PC-9 (cell line): ENCODE measurements at regions not wholly inside any gene's neighbourhood (a gene's known extent, or its start where the extent isn't known, plus 50 kb on each side); places are given as distances from the start of the nearest gene placed in this dataset.

ENCODE experiments used
- BruUV-seq: library from RNA; stranded (reverse); fragments of 400-500 nt; replicated peaks from 2 replicates; lab custom pipeline; 2021; lab: Mats Ljungman, UMichigan
- CTCF ChIA-PET: fragments of 300-600 bp; sonication (Branson Sonifier 250); formaldehyde crosslinking; loops from one replicate; lab custom pipeline; 2022; ENCODE audit warnings: antibody characterized with exemption; lab: Charles Lee
- POLR2A ChIA-PET: fragments of 300-600 bp; sonication (Branson Sonifier 250); formaldehyde crosslinking; loops from one replicate; lab custom pipeline; 2022; ENCODE audit warnings: antibody characterized with exemption; ENCODE audit not compliant: unreplicated experiment; lab: Charles Lee
- DNase-seq, 2 experiments: peaks; one replicate each; pipeline versions ENCODE4 v3.0.0 to v3.0.0-alpha.2; 2015 to 2022; ENCODE audit warnings: mixed read lengths in 1 of 2
- H2AFZ ChIP-seq: fragments of 200-600 bp; sonication (generic); 2 replicates; pipeline ENCODE4 v1.8.1; 2017; ENCODE audit warnings: antibody characterized with exemption
- H3F3A ChIP-seq: fragments of 200-600 bp; sonication (generic); 2 replicates; pipeline ENCODE4 v1.8.1; 2017; ENCODE audit warnings: antibody characterized with exemption, mild to moderate bottlenecking, low read depth; ENCODE audit not compliant: insufficient read depth
- H3K27ac ChIP-seq: fragments of 200-600 bp; sonication (generic); 2 replicates; pipeline ENCODE4 v1.6.1; 2016; ENCODE audit warnings: mixed run types
- H3K27me3 ChIP-seq: fragments of 200-600 bp; sonication (generic); 2 replicates; pipeline ENCODE4 v1.6.1; 2016; ENCODE audit warnings: low read depth, mixed run types; ENCODE audit not compliant: insufficient read depth
- H3K36me3 ChIP-seq: fragments of 200-600 bp; sonication (generic); 2 replicates; pipeline ENCODE4 v1.6.1; 2016; ENCODE audit warnings: low read depth, mixed run types
- H3K4me1 ChIP-seq: fragments of 200-600 bp; sonication (generic); replicated peaks from 2 replicates; pipeline ENCODE4 v1.6.1; 2016; ENCODE audit warnings: mixed run types; ENCODE audit not compliant: insufficient read depth
- H3K4me2 ChIP-seq: fragments of 200-600 bp; sonication (generic); 2 replicates; pipeline ENCODE4 v1.6.1; 2017; ENCODE audit warnings: mixed run types
- H3K4me3 ChIP-seq: fragments of 200-600 bp; sonication (generic); 2 replicates; pipeline ENCODE4 v1.6.1; 2016; ENCODE audit warnings: mixed run types
- H3K79me2 ChIP-seq: fragments of 200-600 bp; sonication (generic); 2 replicates; pipeline ENCODE4 v1.6.1; 2017; ENCODE audit warnings: low read depth, mixed run types
- H3K9me2 ChIP-seq: fragments of 200-600 bp; sonication (generic); 2 replicates; pipeline ENCODE4 v1.8.1; 2017; ENCODE audit warnings: mild to moderate bottlenecking; ENCODE audit not compliant: insufficient read depth
- H3K9me3 ChIP-seq: fragments of 200-600 bp; sonication (generic); 2 replicates; pipeline ENCODE4 v1.8.1; 2016; ENCODE audit warnings: low read depth; ENCODE audit not compliant: insufficient read depth
- H4K20me1 ChIP-seq: fragments of 200-600 bp; sonication (generic); 2 replicates; pipeline ENCODE4 v1.8.1; 2017; ENCODE audit not compliant: insufficient read depth
- EZH2 ChIP-seq: fragments of 200-600 bp; sonication (generic); IDR thresholded peaks from 2 replicates; pipeline ENCODE4 v1.8.0; 2017; ENCODE audit warnings: antibody characterized with exemption, low read depth
- intact Hi-C: fragments of 100-400 bp; cut with micrococcal nuclease; formaldehyde crosslinking; loops from one replicate; pipeline ENCODE4 v1.10.0; 2022; ENCODE audit not compliant: unreplicated experiment
- TF ChIP-seq, protein P1 (sequence below): fragments of 200-600 bp; sonication (generic); conservative IDR thresholded peaks from 2 replicates; pipeline ENCODE4 v1.6.1; 2017; ENCODE audit warnings: mixed run types, antibody characterized with exemption, mild to moderate bottlenecking, moderate library complexity

DNA sequence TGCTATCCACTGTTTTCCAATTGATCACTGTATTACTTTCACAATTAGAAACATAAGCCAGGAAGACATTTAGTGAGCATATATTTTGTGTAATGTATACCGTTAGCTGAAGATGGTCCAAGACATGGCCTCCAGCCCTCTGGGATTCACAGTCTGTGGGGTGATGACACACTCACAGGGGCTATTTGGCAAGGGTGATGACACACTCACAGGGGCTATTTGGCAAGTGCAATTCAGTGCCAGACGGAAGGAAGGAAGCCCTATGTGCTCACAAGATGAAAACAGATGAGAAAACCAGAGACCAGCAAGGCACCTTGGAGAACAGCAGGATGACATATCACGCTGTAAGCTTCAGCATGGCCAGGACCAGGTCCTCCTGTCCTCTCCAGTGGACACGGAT lies 183.7 kb downstream of the MBOAT1 start:
- Histone ChIP-seq H3K4me2 (no peak overlapping the region), H3K9me3 (no peaks in the 10 kb centered on the region), H3K36me3 (no peaks in the 10 kb centered on the region), H3F3A (no peaks in the 10 kb centered on the region), H3K4me3 (no peak overlapping the region), H4K20me1 (no peaks in the 10 kb centered on the region), H3K27me3 (0 out of 2 replicates have a peak, but pooled peaks cover 5% of the 10 kb centered on the region), H3K79me2 (no peaks in the 10 kb centered on the region), H2AFZ (no peak overlapping the region), H3K9me2 (no peaks in the 10 kb centered on the region), H3K4me1 (no peaks in the 10 kb centered on the region), H3K27ac (no peak overlapping the region)
- CTCF ChIA-PET, result no interaction called here
- BruUV-seq, result no TSS peak
- no peak for TF ChIP-seq EZH2
- TF ChIP-seq, protein P1, sequence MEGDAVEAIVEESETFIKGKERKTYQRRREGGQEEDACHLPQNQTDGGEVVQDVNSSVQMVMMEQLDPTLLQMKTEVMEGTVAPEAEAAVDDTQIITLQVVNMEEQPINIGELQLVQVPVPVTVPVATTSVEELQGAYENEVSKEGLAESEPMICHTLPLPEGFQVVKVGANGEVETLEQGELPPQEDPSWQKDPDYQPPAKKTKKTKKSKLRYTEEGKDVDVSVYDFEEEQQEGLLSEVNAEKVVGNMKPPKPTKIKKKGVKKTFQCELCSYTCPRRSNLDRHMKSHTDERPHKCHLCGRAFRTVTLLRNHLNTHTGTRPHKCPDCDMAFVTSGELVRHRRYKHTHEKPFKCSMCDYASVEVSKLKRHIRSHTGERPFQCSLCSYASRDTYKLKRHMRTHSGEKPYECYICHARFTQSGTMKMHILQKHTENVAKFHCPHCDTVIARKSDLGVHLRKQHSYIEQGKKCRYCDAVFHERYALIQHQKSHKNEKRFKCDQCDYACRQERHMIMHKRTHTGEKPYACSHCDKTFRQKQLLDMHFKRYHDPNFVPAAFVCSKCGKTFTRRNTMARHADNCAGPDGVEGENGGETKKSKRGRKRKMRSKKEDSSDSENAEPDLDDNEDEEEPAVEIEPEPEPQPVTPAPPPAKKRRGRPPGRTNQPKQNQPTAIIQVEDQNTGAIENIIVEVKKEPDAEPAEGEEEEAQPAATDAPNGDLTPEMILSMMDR, result no peak
- DNase-seq, result no peak
- POLR2A ChIA-PET, result no interaction called here
- intact Hi-C loops, result no loop called here

DNA sequence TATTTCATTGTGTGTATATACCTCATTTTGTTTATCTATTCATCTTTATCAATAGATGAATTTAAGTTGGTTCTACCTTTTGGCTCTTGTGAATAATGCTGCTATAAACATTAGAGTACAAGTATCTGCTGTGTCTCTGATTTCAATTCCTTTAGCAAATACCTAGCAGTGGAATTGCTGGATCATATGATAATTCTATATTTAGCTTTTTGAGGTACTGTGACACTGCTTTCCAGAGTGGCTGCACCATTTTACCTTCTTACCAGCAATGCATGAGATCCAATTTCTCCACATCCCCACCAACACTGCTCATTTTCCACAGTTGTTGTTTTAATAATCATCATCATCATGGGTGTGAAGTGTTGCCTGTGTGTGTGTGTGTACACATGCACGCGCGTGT lies 182.3 kb downstream of the MBOAT1 start:
- Histone ChIP-seq H3K27me3 (0 out of 2 replicates have a peak, but pooled peaks cover 2% of the 10 kb centered on the region), H2AFZ (no peak overlapping the region), H3K9me3 (no peaks in the 10 kb centered on the region), H3K27ac (no peak overlapping the region), H3K36me3 (no peaks in the 10 kb centered on the region), H3F3A (no peaks in the 10 kb centered on the region), H4K20me1 (no peaks in the 10 kb centered on the region), H3K4me3 (no peak overlapping the region), H3K79me2 (no peaks in the 10 kb centered on the region), H3K4me1 (no peaks in the 10 kb centered on the region), H3K9me2 (no peaks in the 10 kb centered on the region), H3K4me2 (no peak overlapping the region)
- no peak for DNase-seq
- TF ChIP-seq, protein P1, result no peak
- TF ChIP-seq EZH2, result no peak
- ChIA-PET POLR2A (no interaction called here), CTCF (no interaction called here)
- no TSS peak for BruUV-seq
- intact Hi-C loops, result no loop called here

DNA sequence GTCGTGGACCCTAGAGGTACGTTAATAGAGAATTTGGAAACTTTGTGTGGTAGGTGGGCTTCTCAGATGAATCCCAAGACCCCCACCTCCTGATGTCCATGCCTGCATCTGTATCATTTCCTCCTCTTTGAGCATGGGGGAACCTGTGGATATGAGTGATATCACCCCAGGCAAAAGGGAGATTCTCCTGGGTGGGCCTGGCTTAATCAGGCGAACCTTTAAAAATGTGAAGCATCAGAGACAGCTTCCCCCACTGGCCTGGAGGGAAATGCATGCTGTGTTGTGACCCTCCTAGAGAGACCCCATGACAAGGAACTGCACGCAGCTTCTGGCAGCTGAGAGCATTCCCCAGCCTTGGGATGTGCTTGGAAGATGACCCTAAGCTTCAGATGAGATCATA lies 180.9 kb downstream of the MBOAT1 start:
- Histone ChIP-seq H2AFZ (no peak overlapping the region), H3K4me3 (no peak overlapping the region), H3K27me3 (no peaks in the 10 kb centered on the region), H3K79me2 (no peaks in the 10 kb centered on the region), H3K36me3 (no peaks in the 10 kb centered on the region), H4K20me1 (no peaks in the 10 kb centered on the region), H3K4me2 (no peak overlapping the region), H3F3A (no peaks in the 10 kb centered on the region), H3K9me2 (no peaks in the 10 kb centered on the region), H3K27ac (no peak overlapping the region), H3K4me1 (no peaks in the 10 kb centered on the region), H3K9me3 (no peaks in the 10 kb centered on the region)
- BruUV-seq, result no TSS peak
- TF ChIP-seq, protein P1, result no peak
- no peak for TF ChIP-seq EZH2
- intact Hi-C loops, result no loop called here
- ChIA-PET POLR2A (no interaction called here), CTCF (no interaction called here)
- DNase-seq, result no peak
